IMR-90 (cell line): ENCODE measurements at regions not wholly inside any gene's neighbourhood (a gene's known extent, or its start where the extent isn't known, plus 50 kb on each side); places are given as distances from the start of the nearest gene placed in this dataset.
"Not testable (repeated sequence)": the region's sequence is repeated elsewhere in the genome, so short reads cannot be mapped to it uniquely, and the experiment has no call there.

Source experiments
- CEBPB ChIP-seq: IDR thresholded peaks from 2 replicates; pipeline ENCODE4 v1.6.1; 2012; ENCODE audit warnings: low read depth, low read length, improper control_type of control experiment
- CTCF ChIP-seq: conservative IDR thresholded peaks from 2 replicates; pipeline ENCODE4 v1.5.1; 2012; ENCODE audit warnings: mild to moderate bottlenecking, low read depth, low read length, improper control_type of control experiment
- MAZ ChIP-seq: IDR thresholded peaks from 2 replicates; pipeline ENCODE4 v1.6.1; 2012; ENCODE audit warnings: low read depth, mild to moderate bottlenecking, low read length, improper control_type of control experiment, moderate library complexity, borderline replicate concordance
- RCOR1 ChIP-seq: IDR thresholded peaks from 2 replicates; pipeline ENCODE4 v1.6.1; 2012; ENCODE audit warnings: mild to moderate bottlenecking, low read length, improper control_type of control experiment; ENCODE audit not compliant: insufficient replicate concordance
- SMC3 ChIP-seq: fragments of 150-350 bp; IDR thresholded peaks from 2 replicates; pipeline ENCODE4 v1.6.1; 2016; ENCODE audit warnings: low read depth, mild to moderate bottlenecking, antibody characterized with exemption, low read length, moderate library complexity
- USF2 ChIP-seq: fragments of 150-350 bp; IDR thresholded peaks from 2 replicates; pipeline ENCODE4 v1.6.1; 2017; ENCODE audit warnings: mild to moderate bottlenecking, antibody characterized with exemption, low read length, low read depth

GRCh38 chr7:150125831-150126230 lies 197.3 kb upstream of the LRRC61 start:
- TF ChIP-seq CTCF, MAZ, CEBPB, USF2, SMC3, RCOR1: not testable (repeated sequence)
